HUDEP-2 (cell line): ENCODE measurements at regions not wholly inside any gene's neighbourhood (a gene's known extent, or its start where the extent isn't known, plus 50 kb on each side); places are given as distances from the start of the nearest gene placed in this dataset.
"Not testable (repeated sequence)": the region's sequence is repeated elsewhere in the genome, so short reads cannot be mapped to it uniquely, and the experiment has no call there.

ENCODE experiments used
- DNase-seq, 76 experiments: peaks; one replicate each; lab custom pipeline; 2025; ENCODE audit not compliant: unreplicated experiment in 76 of 76; lab: John Stamatoyannopoulos, UW

- no peak for DNase-seq
Measured at GRCh38 chr6:51459958-51460357, 627.5 kb downstream of the PKHD1 start.

DNA sequence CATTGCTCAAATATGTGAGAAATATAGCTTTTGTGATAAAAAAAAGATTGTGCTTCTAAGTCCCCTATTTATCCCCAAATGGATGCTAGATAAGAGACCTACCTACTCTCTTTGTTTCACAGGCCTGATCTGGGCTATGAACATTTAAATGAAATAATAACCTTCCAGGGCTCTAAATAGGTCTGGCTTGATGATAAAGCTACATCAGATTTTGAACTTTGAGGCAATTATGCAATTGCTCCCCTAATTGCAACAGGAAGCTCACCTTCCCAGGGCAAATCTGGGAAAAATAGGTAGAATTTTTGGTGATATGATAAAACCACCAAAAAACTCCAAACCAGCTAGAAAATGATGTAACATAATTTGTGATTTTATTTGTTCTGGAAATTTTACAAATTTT, 624.5 kb downstream of the PKHD1 start:
- no peak for DNase-seq

- no peak for DNase-seq
Measured at GRCh38 chr6:51463321-51463720, 624.1 kb downstream of the PKHD1 start.

GRCh38 chr6:51464956-51465355, 622.5 kb downstream of the PKHD1 start:
- DNase-seq: no peak

GRCh38 chr6:51466427-51466826, 621.0 kb downstream of the PKHD1 start:
- no peak for DNase-seq

GRCh38 chr6:51467231-51467952, 620.0 kb downstream of the PKHD1 start:
- no peak for DNase-seq

- DNase-seq: no peak
Measured at GRCh38 chr6:51468704-51469103, 618.7 kb downstream of the PKHD1 start.

GRCh38 chr6:51472745-51473487, 614.5 kb downstream of the PKHD1 start:
- DNase-seq: no peak

- no peak for DNase-seq
Measured at GRCh38 chr6:51474022-51474975, 613.1 kb downstream of the PKHD1 start.

- DNase-seq: no peak
Measured at GRCh38 chr6:51477711-51478311, 609.6 kb downstream of the PKHD1 start.

DNA sequence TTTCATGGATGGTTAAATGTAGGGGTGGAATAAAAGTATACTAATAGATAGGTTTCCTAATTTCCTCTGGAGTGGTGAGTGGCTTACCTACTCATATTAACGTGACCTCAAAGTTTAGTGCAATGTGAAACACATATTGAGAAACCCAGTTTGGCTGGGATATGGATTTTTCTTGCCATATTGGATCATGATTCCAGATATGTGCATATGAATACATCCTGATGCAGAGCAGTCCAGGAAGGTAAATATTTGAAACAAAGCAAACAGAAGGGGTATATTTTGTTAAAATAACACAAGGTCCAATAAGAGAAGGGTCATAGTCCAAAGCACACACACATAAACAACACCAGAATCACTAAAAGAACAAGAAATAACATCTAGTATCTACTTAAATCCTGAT, 608.1 kb downstream of the PKHD1 start:
- no peak for DNase-seq

DNA sequence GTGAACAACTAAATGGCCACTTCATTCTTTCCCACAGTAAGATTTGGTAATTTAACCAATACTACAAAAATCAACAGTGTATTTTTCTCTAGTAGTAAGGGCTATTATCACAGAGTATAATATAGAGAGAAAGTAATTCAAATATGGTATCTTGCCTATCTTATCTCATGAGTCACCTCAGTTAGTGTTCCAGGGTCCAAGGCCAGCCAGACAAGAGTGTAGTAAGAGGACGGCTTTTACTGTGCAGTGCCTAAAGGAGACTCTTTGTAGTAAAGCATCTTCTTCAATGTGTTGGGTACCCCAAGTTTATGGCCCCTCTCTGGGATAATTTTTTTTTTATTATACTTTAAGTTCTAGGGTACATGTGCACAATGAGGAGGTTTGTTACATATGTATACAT, 607.4 kb downstream of the PKHD1 start:
- DNase-seq: no peak

DNA sequence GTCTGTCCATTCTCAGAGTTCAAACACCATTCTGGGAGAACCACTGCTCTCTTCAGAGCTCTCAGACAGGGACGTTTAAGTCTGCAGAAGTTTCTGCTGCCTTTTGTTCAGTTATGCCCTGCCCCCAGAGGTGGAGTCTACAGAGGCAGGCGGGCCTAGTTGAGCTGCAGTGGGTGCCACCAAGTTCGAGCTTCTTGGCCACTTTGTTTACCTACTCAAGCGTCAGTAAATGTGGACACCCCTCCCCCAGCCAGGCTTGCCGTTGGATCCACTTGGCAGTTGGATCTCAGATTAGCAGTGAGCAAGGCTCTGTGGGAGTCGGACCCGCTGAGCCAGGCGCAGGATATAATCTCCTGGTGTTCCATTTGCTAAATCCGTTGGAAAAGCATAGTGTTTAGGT, 601.5 kb downstream of the PKHD1 start:
- not testable (repeated sequence) for DNase-seq

- no peak for DNase-seq
Measured at GRCh38 chr6:51487937-51488336, 599.5 kb downstream of the PKHD1 start.

GRCh38 chr6:51489133-51489532, 598.3 kb downstream of the PKHD1 start:
- no peak for DNase-seq

DNA sequence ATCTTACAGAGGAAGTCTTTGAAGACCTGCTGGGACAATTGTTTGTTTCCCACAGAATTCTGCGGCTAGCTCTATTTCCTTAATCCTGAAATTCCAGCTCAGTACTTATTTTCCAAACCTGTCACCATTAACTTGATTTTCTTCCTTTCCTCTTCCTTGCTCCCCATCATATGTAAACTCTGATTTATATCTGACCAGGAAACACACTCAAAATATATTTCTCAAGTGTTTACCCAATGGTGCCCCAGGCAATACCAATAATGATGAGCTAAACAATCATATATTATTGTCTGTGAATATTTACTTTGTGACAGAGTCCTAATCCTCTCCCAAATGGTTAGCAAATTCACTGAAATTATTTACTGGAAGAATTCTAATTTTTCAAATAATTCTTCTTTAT, 597.3 kb downstream of the PKHD1 start:
- DNase-seq: no peak

GRCh38 chr6:51494342-51494741, 593.1 kb downstream of the PKHD1 start:
- DNase-seq: no peak

- DNase-seq: no peak
Measured at GRCh38 chr6:51495096-51495495, 592.3 kb downstream of the PKHD1 start.

- DNase-seq: no peak
Measured at GRCh38 chr6:51495610-51496396, 591.6 kb downstream of the PKHD1 start.

- DNase-seq: no peak
Measured at GRCh38 chr6:51502996-51503395, 584.4 kb downstream of the PKHD1 start.
